HEK293 (cell line): ENCODE measurements at regions not wholly inside any gene's neighbourhood (a gene's known extent, or its start where the extent isn't known, plus 50 kb on each side); places are given as distances from the start of the nearest gene placed in this dataset.
"Not testable (repeated sequence)": the region's sequence is repeated elsewhere in the genome, so short reads cannot be mapped to it uniquely, and the experiment has no call there.

Source experiments
- CTCF ChIA-PET: fragments of 350-600 bp; formaldehyde crosslinking; extraction: SDS; loops from one replicate; lab custom pipeline; 2021; ENCODE audit warnings: antibody characterized with exemption; lab: Yijun Ruan, JAX
- POLR2A ChIA-PET: fragments of 300-600 bp; formaldehyde crosslinking; extraction: SDS; loops from one replicate; lab custom pipeline; 2020; ENCODE audit warnings: antibody characterized with exemption, inconsistent platforms; lab: Yijun Ruan, JAX
- H3K27ac ChIP-seq: fragments of 200-500 bp; sonication (Bioruptor generic); 2 replicates; pipeline ENCODE4 v1.5.1; 2014; ENCODE audit warnings: low read depth, low read length, control low read depth, inconsistent platforms; ENCODE audit errors: extremely low read depth
- H3K36me3 ChIP-seq, 2 experiments: fragments of 200-500 bp in 1 of 2; sonication (Bioruptor generic) in 1 of 2; 1 replicate in 1 of 2; 2 replicates in 1 of 2; pipeline ENCODE4 v1.5.1; 2014 to 2017; ENCODE audit warnings: inconsistent platforms in 2 of 2, low read length in 2 of 2; ENCODE audit not compliant: control insufficient read depth in 2 of 2, insufficient read depth in 1 of 2
- H3K4me1 ChIP-seq: fragments of 200-500 bp; sonication (Bioruptor generic); 2 replicates; pipeline ENCODE4 v1.5.1; 2014; ENCODE audit warnings: mild to moderate bottlenecking, low read length, inconsistent platforms; ENCODE audit not compliant: control insufficient read depth, insufficient read depth
- H3K4me3 ChIP-seq: 2 replicates; pipeline ENCODE4 v1.5.1; 2011; ENCODE audit warnings: low read depth, mild to moderate bottlenecking, control low read depth, low read length, moderate library complexity
- H3K9me3 ChIP-seq: fragments of 200-500 bp; sonication (Bioruptor generic); 2 replicates; pipeline ENCODE4 v1.5.1; 2014; ENCODE audit warnings: low read depth, low read length, inconsistent platforms; ENCODE audit not compliant: control insufficient read depth, insufficient read depth
- BCL11B ChIP-seq: fragments of 450-650 bp; formaldehyde crosslinking; IDR thresholded peaks from 2 replicates; pipeline ENCODE4 v1.5.1; 2016; ENCODE audit warnings: low read depth, missing biosample characterization, missing genetic modification characterization
- EGR2 ChIP-seq: fragments of 450-650 bp; formaldehyde crosslinking; IDR thresholded peaks from 2 replicates; pipeline ENCODE4 v1.5.1; 2016; ENCODE audit warnings: low read depth, missing biosample characterization, missing genetic modification characterization
- GLIS2 ChIP-seq: fragments of 450-650 bp; formaldehyde crosslinking; IDR thresholded peaks from 2 replicates; pipeline ENCODE4 v1.5.1; 2016; ENCODE audit warnings: missing biosample characterization, missing genetic modification characterization
- IKZF3 ChIP-seq: fragments of 450-650 bp; IDR thresholded peaks from 2 replicates; pipeline ENCODE4 v1.5.0; 2018; ENCODE audit warnings: missing biosample characterization, mild to moderate bottlenecking, missing genetic modification characterization, moderate library complexity
- KLF1 ChIP-seq: fragments of 450-650 bp; formaldehyde crosslinking; IDR thresholded peaks from 2 replicates; pipeline ENCODE4 v1.5.1; 2016; ENCODE audit warnings: missing biosample characterization, missing genetic modification characterization
- KLF10 ChIP-seq: fragments of 450-650 bp; IDR thresholded peaks from 2 replicates; pipeline ENCODE4 v1.5.1; 2018; ENCODE audit warnings: missing biosample characterization, mild to moderate bottlenecking, missing genetic modification characterization
- KLF8 ChIP-seq: fragments of 450-650 bp; formaldehyde crosslinking; IDR thresholded peaks from 2 replicates; pipeline ENCODE4 v1.5.1; 2016; ENCODE audit warnings: missing biosample characterization, missing genetic modification characterization
- KLF9 ChIP-seq: fragments of 450-650 bp; formaldehyde crosslinking; IDR thresholded peaks from 2 replicates; pipeline ENCODE4 v1.5.1; 2016; ENCODE audit warnings: missing biosample characterization, missing genetic modification characterization, low read depth
- SP2 ChIP-seq: fragments of 450-650 bp; formaldehyde crosslinking; IDR thresholded peaks from 2 replicates; pipeline ENCODE4 v1.5.1; 2016; ENCODE audit warnings: missing biosample characterization, missing genetic modification characterization
- SP3 ChIP-seq: fragments of 450-650 bp; formaldehyde crosslinking; IDR thresholded peaks from 2 replicates; pipeline ENCODE4 v1.5.1; 2016; ENCODE audit warnings: missing biosample characterization, missing genetic modification characterization
- ZBTB20 ChIP-seq: fragments of 450-650 bp; formaldehyde crosslinking; IDR thresholded peaks from 2 replicates; pipeline ENCODE4 v1.5.1; 2016; ENCODE audit warnings: missing biosample characterization, missing genetic modification characterization
- ZFHX2 ChIP-seq: fragments of 450-650 bp; formaldehyde crosslinking; conservative IDR thresholded peaks from 2 replicates; pipeline ENCODE4 v1.5.1; 2016; ENCODE audit warnings: missing biosample characterization, missing genetic modification characterization
- ZNF335 ChIP-seq: fragments of 450-650 bp; formaldehyde crosslinking; conservative IDR thresholded peaks from 2 replicates; pipeline ENCODE4 v1.5.1; 2016; ENCODE audit warnings: missing biosample characterization, missing genetic modification characterization
- ZXDB ChIP-seq: fragments of 450-650 bp; formaldehyde crosslinking; IDR thresholded peaks from 2 replicates; pipeline ENCODE4 v1.5.1; 2016; ENCODE audit warnings: missing biosample characterization, missing genetic modification characterization
- TF ChIP-seq, protein P1 (sequence below): fragments of 450-650 bp; formaldehyde crosslinking; optimal IDR thresholded peaks from 2 replicates; pipeline ENCODE3; 2016; ENCODE audit warnings: missing biosample characterization, mild to moderate bottlenecking, missing genetic modification characterization
- TF ChIP-seq, protein P2 (sequence below): fragments of 450-650 bp; formaldehyde crosslinking; IDR thresholded peaks from 2 replicates; pipeline ENCODE4 v1.5.1; 2016; ENCODE audit warnings: missing biosample characterization, missing genetic modification characterization

DNA sequence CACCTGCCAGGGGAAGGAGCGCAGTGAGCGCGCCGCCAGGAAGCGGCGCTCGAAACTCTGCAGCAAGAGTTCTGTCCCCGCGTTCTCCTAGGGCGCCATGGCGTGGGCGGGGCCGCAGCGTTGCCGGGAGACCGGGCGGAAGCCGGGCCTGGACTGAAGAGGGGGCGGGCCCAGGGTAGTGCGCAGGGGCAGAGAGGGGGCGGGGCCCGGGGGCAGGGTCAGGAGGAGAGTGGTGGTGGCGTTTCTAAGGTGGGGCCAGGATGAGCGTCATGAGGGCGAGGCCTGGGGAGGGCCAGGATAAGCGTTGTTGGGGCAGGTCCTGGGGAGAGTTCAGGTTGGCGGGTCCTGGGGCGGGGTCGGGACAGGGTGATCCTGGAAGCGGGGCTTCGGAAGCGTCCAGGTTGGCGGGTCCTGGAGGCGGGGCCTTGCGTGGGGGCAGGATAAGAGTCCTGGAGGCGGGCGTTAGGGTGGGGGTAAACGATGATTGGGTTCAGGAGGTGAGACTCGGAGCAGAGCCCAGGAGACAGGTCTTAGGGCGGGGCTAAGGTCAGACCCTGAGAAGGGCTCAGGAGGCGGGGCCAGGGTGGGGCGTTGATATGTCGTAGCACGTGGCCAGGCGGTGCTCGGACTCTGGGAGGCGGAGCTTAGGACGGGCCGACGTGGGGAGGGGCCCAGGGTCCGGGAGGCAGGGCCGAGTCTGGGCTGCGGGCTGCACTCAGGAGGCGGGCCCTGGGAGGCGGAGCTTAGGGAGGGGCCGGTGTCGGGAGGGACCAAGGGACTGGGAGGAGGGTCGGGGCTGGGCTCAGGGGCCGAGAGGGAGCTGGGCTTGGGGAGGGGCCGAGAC lies 189.4 kb downstream of the ADRA2C start:
- ChIA-PET CTCF (interaction anchor here (0.8 kb wide), 1 partner anchor 13 kb away, joined by 4 read pairs; no protein-coding TSS in a partner anchor), POLR2A (interaction anchor here (0.6 to 0.7 kb wide), 3 partner anchors 255 to 871 kb away, joined by 3 read pairs; no protein-coding TSS in a partner anchor)
- peak overlapping the region; percentile 60; the same call in 1 of the 2 replicates for H3K27ac ChIP-seq

DNA sequence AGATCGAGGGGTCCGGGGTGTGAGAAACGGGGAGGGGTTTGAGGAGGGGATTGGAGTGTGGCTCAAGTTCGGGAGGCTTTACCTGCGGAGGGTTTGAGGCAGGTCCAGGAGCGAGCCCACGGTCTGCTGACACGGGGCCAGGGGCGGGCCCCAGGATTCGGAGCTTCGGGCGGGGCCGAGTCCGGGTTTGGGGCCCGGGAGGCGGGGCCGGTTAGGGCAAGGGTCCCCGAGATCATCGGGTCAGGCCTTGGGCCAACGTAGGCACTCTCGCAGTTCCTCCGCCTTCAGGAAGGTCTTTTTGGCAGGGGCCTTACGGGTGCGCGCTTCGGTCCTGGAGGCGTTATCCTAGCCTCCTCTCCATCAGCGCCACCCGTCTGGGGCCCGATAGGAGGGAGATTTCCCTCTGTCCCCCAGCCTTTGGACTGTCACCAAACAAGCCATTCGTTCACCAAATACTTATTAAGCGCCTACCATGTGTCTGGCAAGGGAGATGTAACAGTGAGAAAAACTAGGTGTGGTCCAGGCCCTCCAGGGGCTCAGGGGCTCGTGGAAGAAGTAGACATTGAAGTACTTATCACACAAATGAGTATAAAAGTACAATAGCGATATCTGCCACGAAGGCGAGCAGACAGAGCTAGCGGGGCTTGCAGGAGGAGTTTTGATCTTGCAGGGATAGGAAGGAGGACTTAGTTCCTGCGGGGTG lies 190.1 kb downstream of the ADRA2C start:
- CTCF ChIA-PET = interaction anchor here (0.8 kb wide), 1 partner anchor 14 kb away, joined by 4 read pairs; no protein-coding TSS in a partner anchor
- not testable (repeated sequence) for H3K9me3 ChIP-seq, H3K36me3 ChIP-seq, H3K27ac ChIP-seq, H3K4me1 ChIP-seq
- peak overlapping the region; percentile 42 for H3K4me3 ChIP-seq
- POLR2A ChIA-PET = interaction anchor here (0.6 to 0.7 kb wide), 3 partner anchors 256 to 872 kb away, joined by 3 read pairs; no protein-coding TSS in a partner anchor
- TF ChIP-seq, protein P1, sequence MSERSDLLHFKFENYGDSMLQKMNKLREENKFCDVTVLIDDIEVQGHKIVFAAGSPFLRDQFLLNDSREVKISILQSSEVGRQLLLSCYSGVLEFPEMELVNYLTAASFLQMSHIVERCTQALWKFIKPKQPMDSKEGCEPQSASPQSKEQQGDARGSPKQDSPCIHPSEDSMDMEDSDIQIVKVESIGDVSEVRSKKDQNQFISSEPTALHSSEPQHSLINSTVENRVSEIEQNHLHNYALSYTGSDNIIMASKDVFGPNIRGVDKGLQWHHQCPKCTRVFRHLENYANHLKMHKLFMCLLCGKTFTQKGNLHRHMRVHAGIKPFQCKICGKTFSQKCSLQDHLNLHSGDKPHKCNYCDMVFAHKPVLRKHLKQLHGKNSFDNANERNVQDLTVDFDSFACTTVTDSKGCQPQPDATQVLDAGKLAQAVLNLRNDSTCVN (tag by site-specific recombination) = peak; percentile 46
- TF ChIP-seq ZBTB20 (tag by site-specific recombination) (peak; percentile 25; the same call in 1 of the 2 replicates), ZNF335 (tag by site-specific recombination) (peak; percentile 52)

More for the DNA sequence above, 189.4 kb downstream of the ADRA2C start:
- not testable (repeated sequence) for H3K4me1 ChIP-seq, H3K9me3 ChIP-seq
- peak overlapping the region; percentile 54 for H3K4me3 ChIP-seq
- TF ChIP-seq KLF1 (tag by site-specific recombination) (peak; percentile 69; the same call in 1 of the 2 replicates), ZFHX2 (peak; percentile 69), SP2 (peak; percentile 70), KLF8 (tag by site-specific recombination) (peak; percentile 74), ZXDB (0 out of 2 replicates have a peak, but pooled peaks have one; percentile 26), BCL11B (tag by site-specific recombination) (peak; percentile 51; the same call in 1 of the 2 replicates), KLF10 (tag by site-specific recombination) (peak; percentile 71; the same call in 1 of the 2 replicates), GLIS2 (peak; percentile 80), EGR2 (tag by site-specific recombination) (peak; percentile 77), SP3 (tag by site-specific recombination) (peak; percentile 78), KLF9 (tag by site-specific recombination) (peak; percentile 81), IKZF3 (tag by site-specific recombination) (peak; percentile 66; the same call in 1 of the 2 replicates)
- TF ChIP-seq, protein P1 (tag by site-specific recombination) = peak; percentile 11
- TF ChIP-seq, protein P2, sequence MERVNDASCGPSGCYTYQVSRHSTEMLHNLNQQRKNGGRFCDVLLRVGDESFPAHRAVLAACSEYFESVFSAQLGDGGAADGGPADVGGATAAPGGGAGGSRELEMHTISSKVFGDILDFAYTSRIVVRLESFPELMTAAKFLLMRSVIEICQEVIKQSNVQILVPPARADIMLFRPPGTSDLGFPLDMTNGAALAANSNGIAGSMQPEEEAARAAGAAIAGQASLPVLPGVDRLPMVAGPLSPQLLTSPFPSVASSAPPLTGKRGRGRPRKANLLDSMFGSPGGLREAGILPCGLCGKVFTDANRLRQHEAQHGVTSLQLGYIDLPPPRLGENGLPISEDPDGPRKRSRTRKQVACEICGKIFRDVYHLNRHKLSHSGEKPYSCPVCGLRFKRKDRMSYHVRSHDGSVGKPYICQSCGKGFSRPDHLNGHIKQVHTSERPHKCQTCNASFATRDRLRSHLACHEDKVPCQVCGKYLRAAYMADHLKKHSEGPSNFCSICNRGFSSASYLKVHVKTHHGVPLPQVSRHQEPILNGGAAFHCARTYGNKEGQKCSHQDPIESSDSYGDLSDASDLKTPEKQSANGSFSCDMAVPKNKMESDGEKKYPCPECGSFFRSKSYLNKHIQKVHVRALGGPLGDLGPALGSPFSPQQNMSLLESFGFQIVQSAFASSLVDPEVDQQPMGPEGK (tag by site-specific recombination) = peak; percentile 93
- TF ChIP-seq, all 188 proteins: peak for 14; not testable (repeated sequence) for 174
- H3K36me3 ChIP-seq = not testable (repeated sequence)

DNA sequence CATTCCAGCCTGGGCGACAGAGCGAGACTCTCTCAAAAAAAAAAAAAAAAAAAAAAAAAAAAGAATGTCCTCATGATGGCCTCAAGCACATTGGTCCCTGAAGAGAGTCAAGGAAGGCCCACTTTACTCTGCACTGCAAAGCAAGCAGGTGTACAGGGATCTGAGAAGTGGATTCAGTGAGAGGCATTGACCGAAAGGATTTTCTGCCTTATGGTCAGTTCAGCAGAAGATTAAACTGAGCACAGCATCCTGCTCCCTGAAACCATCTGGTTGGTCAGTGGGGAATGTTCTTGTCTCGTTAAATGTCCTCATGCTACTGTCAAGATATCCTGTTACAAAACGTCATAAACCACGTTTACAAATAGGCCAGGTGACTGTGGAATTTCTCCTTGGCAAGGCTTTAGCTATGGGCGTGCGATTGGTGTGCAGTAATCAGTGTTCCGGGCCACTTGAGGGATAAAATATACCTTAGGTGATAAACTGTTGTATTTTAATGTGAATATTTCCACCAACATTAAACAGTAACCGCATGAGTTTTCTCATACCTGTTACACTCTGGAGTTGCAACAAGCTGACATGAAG lies 195.0 kb downstream of the ADRA2C start:
- CTCF ChIA-PET, H3K9me3 ChIP-seq, H3K27ac ChIP-seq, H3K4me1 ChIP-seq, H3K36me3 ChIP-seq, POLR2A ChIA-PET, H3K4me3 ChIP-seq: not testable (repeated sequence)

DNA sequence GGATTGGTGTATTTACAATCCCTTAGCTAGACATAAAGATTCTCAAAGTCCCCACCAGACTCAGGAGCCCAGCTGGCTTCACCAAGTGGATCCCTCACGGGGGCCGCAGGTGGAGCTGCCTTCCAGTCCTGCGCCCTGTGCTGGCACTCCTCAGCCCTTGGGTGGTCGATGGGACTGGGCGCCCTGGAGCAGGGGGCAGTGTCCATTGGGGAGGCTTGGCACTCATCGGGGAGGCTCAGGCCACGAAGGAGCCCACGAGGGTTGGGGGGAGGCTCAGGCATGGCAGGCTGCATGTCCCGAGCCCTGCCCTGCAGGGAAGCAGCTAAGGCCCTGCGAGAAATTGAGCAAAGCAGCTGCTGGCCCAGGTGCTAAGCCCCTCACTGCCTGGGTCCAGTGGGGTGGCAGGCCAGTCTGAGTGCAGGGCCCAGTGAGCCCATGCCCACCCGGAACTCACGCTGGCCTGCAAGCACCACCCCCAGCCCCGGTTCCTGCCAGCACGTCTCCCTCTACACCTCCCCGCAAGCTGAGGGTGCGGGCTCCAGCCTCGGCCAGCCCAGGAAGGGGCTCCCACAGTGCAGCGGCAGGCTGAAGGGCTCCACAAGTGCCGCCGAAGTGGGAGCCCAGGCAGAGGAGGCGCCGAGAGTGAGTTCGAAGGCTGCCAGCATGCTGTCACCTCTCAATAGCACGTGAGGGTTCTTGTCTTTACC lies 198.5 kb downstream of the ADRA2C start:
- H3K4me1 ChIP-seq, H3K27ac ChIP-seq, H3K36me3 ChIP-seq, POLR2A ChIA-PET, CTCF ChIA-PET, H3K9me3 ChIP-seq, H3K4me3 ChIP-seq: not testable (repeated sequence)

DNA sequence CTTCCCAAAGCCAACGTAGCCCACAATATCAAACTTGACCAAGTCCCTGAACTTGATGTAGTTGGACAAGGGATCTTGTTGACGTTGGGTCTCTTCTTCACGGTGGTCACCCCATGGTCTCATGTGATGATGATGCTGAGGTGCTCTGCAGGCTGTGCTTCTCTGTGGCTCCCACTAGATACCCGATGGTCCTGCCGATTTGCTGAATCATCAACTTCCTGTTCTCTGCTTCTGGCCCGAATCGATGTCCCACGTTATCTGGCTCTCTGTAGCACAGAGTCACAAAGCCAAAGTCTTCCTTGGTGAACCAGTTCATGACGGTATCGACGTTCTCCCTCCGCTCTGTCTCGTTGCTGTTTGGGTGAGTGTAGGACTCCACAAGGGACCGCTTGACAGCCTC lies 201.0 kb downstream of the ADRA2C start:
- H3K9me3 ChIP-seq, H3K4me3 ChIP-seq, H3K4me1 ChIP-seq, H3K36me3 ChIP-seq, POLR2A ChIA-PET, H3K27ac ChIP-seq, CTCF ChIA-PET: not testable (repeated sequence)
